Suprapubic skin (tissue), 3 donors: ENCODE measurements at regions not wholly inside any gene's neighbourhood (a gene's known extent, or its start where the extent isn't known, plus 50 kb on each side); places are given as distances from the start of the nearest gene placed in this dataset.

Experiments
- CTCF ChIP-seq, 2 donors: fragments of 200-600 bp in 1 of 2; fragments of 450-650 bp in 1 of 2; sonication (generic) in 1 of 2; IDR thresholded peaks; one replicate each; pipeline ENCODE4 v1.5.1; 2016 to 2019; ENCODE audit warnings: antibody characterized with exemption in 2 of 2, mild to moderate bottlenecking in 1 of 2, moderate library complexity in 1 of 2
- POLR2AphosphoS5 ChIP-seq, 3 donors: sonication (generic); formaldehyde crosslinking; IDR thresholded peaks; one replicate each; pipeline ENCODE4 v1.6.1; 2017; ENCODE audit warnings: antibody characterized with exemption in 3 of 3

GRCh38 chr3:73791356-73791755, 166.6 kb upstream of the PDZRN3 start:
- TF ChIP-seq POLR2AphosphoS5 (IDR thresholded peaks at IDR 0.05) (no peak), CTCF (IDR thresholded peaks at IDR 0.05) (no peak)
